ENCODE measurements at regions not wholly inside any gene's neighbourhood (a gene's known extent, or its start where the extent isn't known, plus 50 kb on each side); places are given as distances from the start of the nearest gene placed in this dataset.

DNA sequence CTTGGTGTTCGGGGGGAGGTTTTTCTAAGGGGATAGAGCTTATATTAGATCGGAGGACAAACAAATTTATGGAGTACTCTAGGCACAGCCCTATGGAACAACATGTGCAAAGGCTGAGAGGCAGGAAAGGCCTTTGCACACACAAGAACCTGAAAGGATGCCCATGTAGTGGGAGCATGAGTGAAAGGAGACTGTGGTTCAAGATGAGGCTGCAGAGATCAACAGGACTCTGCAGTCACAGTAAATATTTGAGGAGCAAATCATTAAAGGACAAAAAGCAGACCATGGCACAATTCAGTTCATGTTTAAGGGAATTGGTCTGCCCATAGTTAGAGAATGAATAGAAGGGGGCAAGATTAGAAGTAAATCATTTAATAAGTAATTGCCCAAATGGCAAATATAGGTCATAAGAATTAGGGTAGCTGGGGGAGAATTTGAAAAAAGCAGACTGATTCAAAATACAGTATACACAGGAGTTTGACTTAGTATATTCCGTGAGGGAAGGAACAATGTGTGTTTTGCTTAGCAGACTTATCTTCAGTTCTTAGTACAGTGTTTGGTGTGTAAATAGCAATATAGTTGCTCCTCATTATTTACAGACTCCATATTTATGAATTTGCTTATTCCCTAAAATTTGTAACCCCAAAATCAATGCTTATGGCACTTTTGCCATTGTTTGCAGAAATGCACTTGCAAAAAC lies 268.1 kb downstream of the SEC16B start:
- Histone ChIP-seq H4K20me1 (ENCODE audit: insufficient read depth) (no peaks in the 10 kb centered on the region), H2AFZ (no peak overlapping the region), H3K4me2 (no peak overlapping the region), H3K9me2 (ENCODE audit: insufficient read depth) (no peaks in the 10 kb centered on the region), H3K9me3 (ENCODE audit: insufficient read depth, low read depth) (no peaks in the 10 kb centered on the region), H3F3A (ENCODE audit: insufficient read depth, low read depth) (no peaks in the 10 kb centered on the region), H3K4me1 (replicated peaks; ENCODE audit: insufficient read depth) (no peaks in the 10 kb centered on the region), H3K27ac (no peak overlapping the region), H3K4me3 (no peak overlapping the region), H3K79me2 (ENCODE audit: low read depth) (no peaks in the 10 kb centered on the region), H3K36me3 (ENCODE audit: low read depth) (no peaks in the 10 kb centered on the region), H3K27me3 (ENCODE audit: insufficient read depth, low read depth) (peaks cover 3% of the 10 kb centered on the region; the same call in 1 of the 2 replicates)
- CTCF ChIA-PET: no interaction called here
- BruUV-seq (replicated peaks): no TSS peak
- no peak for TF ChIP-seq EZH2 (IDR thresholded peaks at IDR 0.05; ENCODE audit: low read depth)
- no peak for TF ChIP-seq CTCF (conservative IDR thresholded peaks at IDR 0.05)
- DNase-seq: no peak
- POLR2A ChIA-PET (ENCODE audit: unreplicated experiment): no interaction called here
- intact Hi-C loops (cut with micrococcal nuclease; ENCODE audit: unreplicated experiment): no loop called here

GRCh38 chr1:177700856-177701255 lies 269.0 kb downstream of the SEC16B start:
- Histone ChIP-seq H3K4me1 (replicated peaks; ENCODE audit: insufficient read depth) (no peaks in the 10 kb centered on the region), H3K9me3 (ENCODE audit: insufficient read depth, low read depth) (no peaks in the 10 kb centered on the region), H4K20me1 (ENCODE audit: insufficient read depth) (no peaks in the 10 kb centered on the region), H3K36me3 (ENCODE audit: low read depth) (no peaks in the 10 kb centered on the region), H3K79me2 (ENCODE audit: low read depth) (no peaks in the 10 kb centered on the region), H2AFZ (no peak overlapping the region), H3K4me2 (no peak overlapping the region), H3K4me3 (no peak overlapping the region), H3K9me2 (ENCODE audit: insufficient read depth) (no peaks in the 10 kb centered on the region), H3F3A (ENCODE audit: insufficient read depth, low read depth) (no peaks in the 10 kb centered on the region), H3K27me3 (ENCODE audit: insufficient read depth, low read depth) (peaks cover 3% of the 10 kb centered on the region; the same call in 1 of the 2 replicates), H3K27ac (no peak overlapping the region)
- POLR2A ChIA-PET (ENCODE audit: unreplicated experiment): no interaction called here
- intact Hi-C loops (cut with micrococcal nuclease; ENCODE audit: unreplicated experiment): no loop called here
- CTCF ChIA-PET: no interaction called here
- BruUV-seq (replicated peaks): no TSS peak
- no peak for TF ChIP-seq EZH2 (IDR thresholded peaks at IDR 0.05; ENCODE audit: low read depth)
- no peak for TF ChIP-seq CTCF (conservative IDR thresholded peaks at IDR 0.05)
- DNase-seq: no peak

DNA sequence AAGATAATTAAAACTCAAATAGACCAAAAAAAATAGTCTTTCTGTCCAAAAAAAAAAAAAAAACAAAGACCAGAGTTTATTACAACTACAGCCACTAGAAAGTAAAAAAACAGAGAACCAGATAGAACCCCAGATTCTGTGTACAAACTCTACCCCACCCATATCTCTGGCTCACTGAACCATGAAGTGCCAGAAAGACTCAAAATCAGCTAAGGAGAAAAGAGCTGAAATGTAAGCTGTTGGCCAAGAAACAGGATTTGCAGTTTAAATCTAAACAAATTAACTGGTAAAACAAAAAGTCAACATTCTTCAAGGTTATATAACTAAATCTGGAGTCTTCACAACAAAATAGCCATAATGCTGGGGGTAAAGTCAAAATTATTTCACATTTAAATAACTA lies 278.9 kb downstream of the SEC16B start:
- intact Hi-C loops (cut with micrococcal nuclease; ENCODE audit: unreplicated experiment): no loop called here
- Histone ChIP-seq H3K4me1 (replicated peaks; ENCODE audit: insufficient read depth) (no peaks in the 10 kb centered on the region), H3K9me3 (ENCODE audit: insufficient read depth, low read depth) (no peaks in the 10 kb centered on the region), H3F3A (ENCODE audit: insufficient read depth, low read depth) (no peaks in the 10 kb centered on the region), H3K27me3 (ENCODE audit: insufficient read depth, low read depth) (no peaks in the 10 kb centered on the region), H4K20me1 (ENCODE audit: insufficient read depth) (no peaks in the 10 kb centered on the region), H2AFZ (no peak overlapping the region), H3K27ac (no peak overlapping the region), H3K4me3 (no peak overlapping the region), H3K9me2 (ENCODE audit: insufficient read depth) (peaks cover 3% of the 10 kb centered on the region; the same call in 1 of the 2 replicates), H3K4me2 (no peak overlapping the region), H3K79me2 (ENCODE audit: low read depth) (no peaks in the 10 kb centered on the region), H3K36me3 (ENCODE audit: low read depth) (no peaks in the 10 kb centered on the region)
- POLR2A ChIA-PET (ENCODE audit: unreplicated experiment): no interaction called here
- BruUV-seq (replicated peaks): no TSS peak
- CTCF ChIA-PET: no interaction called here
- TF ChIP-seq CTCF (conservative IDR thresholded peaks at IDR 0.05): no peak
- TF ChIP-seq EZH2 (IDR thresholded peaks at IDR 0.05; ENCODE audit: low read depth): no peak
- DNase-seq: no peak

Measured in PC-9 (cell line).